GM23248 (cell line): ENCODE measurements at regions not wholly inside any gene's neighbourhood (a gene's known extent, or its start where the extent isn't known, plus 50 kb on each side); places are given as distances from the start of the nearest gene placed in this dataset.

Experiments
- EZH2 ChIP-seq: fragments of 200-600 bp; sonication (generic); IDR thresholded peaks from 2 replicates; pipeline ENCODE4 v1.6.1; 2018; ENCODE audit warnings: antibody characterized with exemption, mild to moderate bottlenecking; ENCODE audit not compliant: insufficient read depth, poor library complexity, severe bottlenecking
- EZH2phosphoT487 ChIP-seq: fragments of 200-600 bp; sonication (generic); IDR thresholded peaks from 2 replicates; pipeline ENCODE4 v1.6.1; 2018; ENCODE audit warnings: antibody characterized with exemption, moderate library complexity, mild to moderate bottlenecking, low read depth; ENCODE audit not compliant: insufficient read depth

DNA sequence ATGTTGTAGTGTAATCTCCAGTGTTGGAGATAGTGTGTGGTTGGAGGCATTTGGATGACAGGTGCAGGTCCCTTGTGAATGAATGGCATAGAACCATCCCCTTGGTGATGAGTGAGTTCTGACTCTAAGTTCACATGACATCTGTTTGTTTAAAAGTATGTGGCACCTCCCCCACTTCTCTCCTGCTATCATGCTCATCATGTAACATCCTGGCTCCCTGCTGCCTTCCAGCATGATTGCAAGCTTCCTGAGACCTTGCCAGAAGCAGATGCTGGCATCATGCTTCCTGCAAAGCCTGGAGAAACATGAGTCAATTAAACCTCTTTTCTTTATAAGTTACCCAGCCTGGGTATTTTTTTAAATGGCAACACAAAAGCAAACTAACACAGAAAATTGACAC lies 499.0 kb upstream of the SEMA3D start:
- TF ChIP-seq EZH2phosphoT487 (no peak), EZH2 (no peak)
